ENCODE measurements at regions not wholly inside any gene's neighbourhood (a gene's known extent, or its start where the extent isn't known, plus 50 kb on each side); places are given as distances from the start of the nearest gene placed in this dataset.
"Not testable (repeated sequence)": the region's sequence is repeated elsewhere in the genome, so short reads cannot be mapped to it uniquely, and the experiment has no call there.

GRCh38 chr19:34871911-34872310 is 54.8 kb upstream of the ZNF30 start:
- H3K9me2 ChIP-seq (ENCODE audit: insufficient read depth, low read length); H3K36me3 ChIP-seq (ENCODE audit: insufficient read depth, low read length); H3K79me2 ChIP-seq (replicated peaks; ENCODE audit: insufficient read depth, low read length); H3K9me3 ChIP-seq (ENCODE audit: low read length); H3F3A ChIP-seq (ENCODE audit: insufficient read depth, low read length, poor library complexity, severe bottlenecking); H4K20me1 ChIP-seq (ENCODE audit: insufficient read depth); H3K27me3 ChIP-seq (ENCODE audit: insufficient read depth, low read depth, low read length); H3K27ac ChIP-seq (ENCODE audit: low read length); H3K4me2 ChIP-seq (ENCODE audit: low read length); H3K4me3 ChIP-seq (ENCODE audit: low read length); H3K9ac ChIP-seq (ENCODE audit: low read length); H2AFZ ChIP-seq (ENCODE audit: low read depth, low read length): not testable (repeated sequence)

DNA sequence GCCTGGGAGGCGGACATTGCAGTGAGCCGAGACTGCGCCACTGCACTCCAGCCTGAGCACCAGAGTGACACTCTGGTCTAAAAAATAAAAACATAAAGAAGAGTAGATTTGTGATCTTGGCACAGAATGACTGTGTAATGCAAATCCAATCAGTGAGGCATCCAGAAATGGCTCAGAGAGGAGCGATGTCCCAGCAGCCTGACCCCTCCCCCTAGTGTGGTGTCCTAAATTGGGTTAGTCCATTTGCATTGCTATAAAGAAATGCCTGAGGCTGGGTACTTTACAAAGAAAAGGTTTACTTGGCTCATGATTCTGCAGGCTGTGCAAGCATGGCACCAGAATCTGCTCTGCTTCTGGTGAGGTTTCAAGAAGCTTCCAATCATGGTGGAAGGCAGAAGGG is 59.1 kb upstream of the ZNF30 start:
- Histone ChIP-seq H3K4me2 (ENCODE audit: low read length) (no peak overlapping the region), H3K27ac (ENCODE audit: low read length) (no peak overlapping the region), H3K9me3 (ENCODE audit: low read length) (no peaks in the 10 kb centered on the region), H3K4me3 (ENCODE audit: low read length) (no peak overlapping the region), H3K79me2 (replicated peaks; ENCODE audit: insufficient read depth, low read length) (no peaks in the 10 kb centered on the region), H3K36me3 (ENCODE audit: insufficient read depth, low read length) (no peaks in the 10 kb centered on the region), H4K20me1 (ENCODE audit: insufficient read depth) (no peaks in the 10 kb centered on the region), H3K9ac (ENCODE audit: low read length) (no peak overlapping the region), H3K9me2 (ENCODE audit: insufficient read depth, low read length) (no peaks in the 10 kb centered on the region), H3K27me3 (ENCODE audit: insufficient read depth, low read depth, low read length) (no peaks in the 10 kb centered on the region), H3F3A (ENCODE audit: insufficient read depth, low read length, poor library complexity, severe bottlenecking) (no peaks in the 10 kb centered on the region), H2AFZ (ENCODE audit: low read depth, low read length) (no peak overlapping the region)
- TF ChIP-seq EP300 (conservative IDR thresholded peaks at IDR 0.05; ENCODE audit: poor library complexity, severe bottlenecking) (no peak), SMC3 (conservative IDR thresholded peaks at IDR 0.05; ENCODE audit: poor library complexity) (no peak), EZH2 (IDR thresholded peaks at IDR 0.05; ENCODE audit: borderline replicate concordance, insufficient read depth, low read length, poor library complexity, severe bottlenecking) (no peak), TAF1 (IDR thresholded peaks at IDR 0.05; ENCODE audit: low read depth) (no peak), POLR2AphosphoS5 (IDR thresholded peaks at IDR 0.05) (no peak), RAD21 (conservative IDR thresholded peaks at IDR 0.05) (no peak), MXI1 (conservative IDR thresholded peaks at IDR 0.05; ENCODE audit: poor library complexity, severe bottlenecking) (no peak)
- TF ChIP-seq, protein P1, sequence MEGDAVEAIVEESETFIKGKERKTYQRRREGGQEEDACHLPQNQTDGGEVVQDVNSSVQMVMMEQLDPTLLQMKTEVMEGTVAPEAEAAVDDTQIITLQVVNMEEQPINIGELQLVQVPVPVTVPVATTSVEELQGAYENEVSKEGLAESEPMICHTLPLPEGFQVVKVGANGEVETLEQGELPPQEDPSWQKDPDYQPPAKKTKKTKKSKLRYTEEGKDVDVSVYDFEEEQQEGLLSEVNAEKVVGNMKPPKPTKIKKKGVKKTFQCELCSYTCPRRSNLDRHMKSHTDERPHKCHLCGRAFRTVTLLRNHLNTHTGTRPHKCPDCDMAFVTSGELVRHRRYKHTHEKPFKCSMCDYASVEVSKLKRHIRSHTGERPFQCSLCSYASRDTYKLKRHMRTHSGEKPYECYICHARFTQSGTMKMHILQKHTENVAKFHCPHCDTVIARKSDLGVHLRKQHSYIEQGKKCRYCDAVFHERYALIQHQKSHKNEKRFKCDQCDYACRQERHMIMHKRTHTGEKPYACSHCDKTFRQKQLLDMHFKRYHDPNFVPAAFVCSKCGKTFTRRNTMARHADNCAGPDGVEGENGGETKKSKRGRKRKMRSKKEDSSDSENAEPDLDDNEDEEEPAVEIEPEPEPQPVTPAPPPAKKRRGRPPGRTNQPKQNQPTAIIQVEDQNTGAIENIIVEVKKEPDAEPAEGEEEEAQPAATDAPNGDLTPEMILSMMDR (IDR thresholded peaks at IDR 0.05; ENCODE audit: poor library complexity, severe bottlenecking): no peak
- TF ChIP-seq, protein P2, sequence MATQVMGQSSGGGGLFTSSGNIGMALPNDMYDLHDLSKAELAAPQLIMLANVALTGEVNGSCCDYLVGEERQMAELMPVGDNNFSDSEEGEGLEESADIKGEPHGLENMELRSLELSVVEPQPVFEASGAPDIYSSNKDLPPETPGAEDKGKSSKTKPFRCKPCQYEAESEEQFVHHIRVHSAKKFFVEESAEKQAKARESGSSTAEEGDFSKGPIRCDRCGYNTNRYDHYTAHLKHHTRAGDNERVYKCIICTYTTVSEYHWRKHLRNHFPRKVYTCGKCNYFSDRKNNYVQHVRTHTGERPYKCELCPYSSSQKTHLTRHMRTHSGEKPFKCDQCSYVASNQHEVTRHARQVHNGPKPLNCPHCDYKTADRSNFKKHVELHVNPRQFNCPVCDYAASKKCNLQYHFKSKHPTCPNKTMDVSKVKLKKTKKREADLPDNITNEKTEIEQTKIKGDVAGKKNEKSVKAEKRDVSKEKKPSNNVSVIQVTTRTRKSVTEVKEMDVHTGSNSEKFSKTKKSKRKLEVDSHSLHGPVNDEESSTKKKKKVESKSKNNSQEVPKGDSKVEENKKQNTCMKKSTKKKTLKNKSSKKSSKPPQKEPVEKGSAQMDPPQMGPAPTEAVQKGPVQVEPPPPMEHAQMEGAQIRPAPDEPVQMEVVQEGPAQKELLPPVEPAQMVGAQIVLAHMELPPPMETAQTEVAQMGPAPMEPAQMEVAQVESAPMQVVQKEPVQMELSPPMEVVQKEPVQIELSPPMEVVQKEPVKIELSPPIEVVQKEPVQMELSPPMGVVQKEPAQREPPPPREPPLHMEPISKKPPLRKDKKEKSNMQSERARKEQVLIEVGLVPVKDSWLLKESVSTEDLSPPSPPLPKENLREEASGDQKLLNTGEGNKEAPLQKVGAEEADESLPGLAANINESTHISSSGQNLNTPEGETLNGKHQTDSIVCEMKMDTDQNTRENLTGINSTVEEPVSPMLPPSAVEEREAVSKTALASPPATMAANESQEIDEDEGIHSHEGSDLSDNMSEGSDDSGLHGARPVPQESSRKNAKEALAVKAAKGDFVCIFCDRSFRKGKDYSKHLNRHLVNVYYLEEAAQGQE (IDR thresholded peaks at IDR 0.05; ENCODE audit: borderline replicate concordance): no peak

DNA sequence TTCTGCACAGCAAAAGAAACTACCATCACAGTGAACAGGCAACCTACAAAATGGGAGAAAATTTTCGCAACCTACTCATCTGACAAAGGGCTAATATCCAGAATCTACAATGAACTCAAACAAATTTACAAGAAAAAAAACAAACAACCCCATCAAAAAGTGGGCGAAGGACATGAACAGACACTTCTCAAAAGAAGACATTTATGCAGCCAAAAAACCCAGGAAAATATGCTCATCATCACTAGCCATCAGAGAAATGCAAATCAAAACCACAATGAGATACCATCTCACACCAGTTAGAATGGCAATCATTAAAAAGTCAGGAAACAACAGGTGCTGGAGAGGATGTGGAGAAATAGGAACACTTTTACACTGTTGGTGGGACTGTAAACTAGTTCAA is 61.5 kb upstream of the ZNF30 start:
- H3K9ac ChIP-seq (ENCODE audit: low read length); H3F3A ChIP-seq (ENCODE audit: insufficient read depth, low read length, poor library complexity, severe bottlenecking); H3K27ac ChIP-seq (ENCODE audit: low read length); H3K4me2 ChIP-seq (ENCODE audit: low read length); H3K9me2 ChIP-seq (ENCODE audit: insufficient read depth, low read length); H3K9me3 ChIP-seq (ENCODE audit: low read length); H3K79me2 ChIP-seq (replicated peaks; ENCODE audit: insufficient read depth, low read length); H2AFZ ChIP-seq (ENCODE audit: low read depth, low read length); H4K20me1 ChIP-seq (ENCODE audit: insufficient read depth); H3K27me3 ChIP-seq (ENCODE audit: insufficient read depth, low read depth, low read length); H3K36me3 ChIP-seq (ENCODE audit: insufficient read depth, low read length); H3K4me3 ChIP-seq (ENCODE audit: low read length): not testable (repeated sequence)

DNA sequence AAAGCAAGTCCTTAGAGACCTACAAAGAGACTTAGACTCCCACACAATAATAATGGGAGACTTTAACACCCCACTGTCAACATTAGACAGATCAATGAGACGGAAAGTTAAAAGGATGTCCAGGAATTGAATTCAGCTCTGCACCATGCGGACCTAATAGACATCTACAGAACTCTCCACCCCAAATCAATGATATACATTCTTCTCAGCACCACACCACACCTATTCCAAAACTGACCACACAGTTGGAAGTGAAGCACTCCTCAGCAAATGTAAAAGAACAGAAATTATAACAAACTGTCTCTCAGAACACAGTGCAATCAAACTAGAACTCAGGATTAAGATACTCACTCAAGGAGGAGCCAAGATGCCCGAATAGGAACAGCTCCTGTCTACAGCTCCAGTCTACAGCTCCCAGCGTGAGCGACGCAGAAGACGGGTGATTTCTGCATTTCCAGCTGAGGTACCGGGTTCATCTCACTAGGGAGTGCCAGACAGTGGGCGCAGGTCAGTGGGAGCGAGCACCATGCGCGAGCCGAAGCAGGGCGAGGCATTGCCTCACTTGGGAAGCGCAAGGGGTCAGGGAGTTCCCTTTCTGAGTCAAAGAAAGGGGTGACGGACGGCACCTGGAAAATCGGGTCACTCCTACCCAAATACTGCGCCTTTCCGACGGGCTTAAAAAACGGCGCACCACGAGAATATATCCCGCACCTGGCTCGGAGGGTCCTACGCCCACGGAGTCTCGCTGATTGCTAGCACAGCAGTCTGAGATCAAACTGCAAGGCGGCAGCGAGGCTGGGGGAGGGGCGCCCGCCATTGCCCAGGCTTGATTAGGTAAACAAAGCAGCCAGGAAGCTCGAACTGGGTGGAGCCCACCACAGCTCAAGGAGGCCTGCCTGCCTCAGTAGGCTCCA is 66.6 kb upstream of the ZNF30 start:
- not testable (repeated sequence) for H3K79me2 ChIP-seq (replicated peaks; ENCODE audit: insufficient read depth, low read length); H3K4me2 ChIP-seq (ENCODE audit: low read length); H3K9ac ChIP-seq (ENCODE audit: low read length); H3K27me3 ChIP-seq (ENCODE audit: insufficient read depth, low read depth, low read length); H3K9me2 ChIP-seq (ENCODE audit: insufficient read depth, low read length); H3K9me3 ChIP-seq (ENCODE audit: low read length); H2AFZ ChIP-seq (ENCODE audit: low read depth, low read length); H4K20me1 ChIP-seq (ENCODE audit: insufficient read depth); H3K27ac ChIP-seq (ENCODE audit: low read length); H3F3A ChIP-seq (ENCODE audit: insufficient read depth, low read length, poor library complexity, severe bottlenecking); H3K36me3 ChIP-seq (ENCODE audit: insufficient read depth, low read length)
- H3K4me3 ChIP-seq (ENCODE audit: low read length): peak overlapping the region; percentile 55

DNA sequence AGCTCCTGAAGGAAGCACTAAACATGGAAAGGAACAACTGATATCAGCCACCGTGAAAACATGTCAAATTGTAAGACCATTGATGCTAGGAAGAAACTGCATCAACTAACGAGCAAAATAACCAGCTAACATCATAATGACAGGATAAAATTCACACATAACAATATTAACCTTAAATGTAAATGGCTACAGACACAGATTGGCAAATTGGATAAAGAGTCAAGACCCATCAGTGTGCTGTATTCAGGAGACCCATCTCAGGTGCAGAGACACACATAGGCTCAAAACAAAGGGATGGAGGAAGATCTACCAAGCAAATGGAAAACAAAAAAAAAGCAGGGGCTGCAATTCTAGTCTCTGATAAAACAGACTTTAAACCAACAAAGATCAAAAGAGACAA is 67.4 kb upstream of the ZNF30 start:
- not testable (repeated sequence) for H3K4me2 ChIP-seq (ENCODE audit: low read length); H3K4me3 ChIP-seq (ENCODE audit: low read length); H3K27ac ChIP-seq (ENCODE audit: low read length); H2AFZ ChIP-seq (ENCODE audit: low read depth, low read length); H3K27me3 ChIP-seq (ENCODE audit: insufficient read depth, low read depth, low read length); H3K9me3 ChIP-seq (ENCODE audit: low read length); H3K79me2 ChIP-seq (replicated peaks; ENCODE audit: insufficient read depth, low read length); H4K20me1 ChIP-seq (ENCODE audit: insufficient read depth); H3K9me2 ChIP-seq (ENCODE audit: insufficient read depth, low read length); H3F3A ChIP-seq (ENCODE audit: insufficient read depth, low read length, poor library complexity, severe bottlenecking); H3K36me3 ChIP-seq (ENCODE audit: insufficient read depth, low read length); H3K9ac ChIP-seq (ENCODE audit: low read length)
